ENCODE measurements at regions not wholly inside any gene's neighbourhood (a gene's known extent, or its start where the extent isn't known, plus 50 kb on each side); places are given as distances from the start of the nearest gene placed in this dataset.

DNA sequence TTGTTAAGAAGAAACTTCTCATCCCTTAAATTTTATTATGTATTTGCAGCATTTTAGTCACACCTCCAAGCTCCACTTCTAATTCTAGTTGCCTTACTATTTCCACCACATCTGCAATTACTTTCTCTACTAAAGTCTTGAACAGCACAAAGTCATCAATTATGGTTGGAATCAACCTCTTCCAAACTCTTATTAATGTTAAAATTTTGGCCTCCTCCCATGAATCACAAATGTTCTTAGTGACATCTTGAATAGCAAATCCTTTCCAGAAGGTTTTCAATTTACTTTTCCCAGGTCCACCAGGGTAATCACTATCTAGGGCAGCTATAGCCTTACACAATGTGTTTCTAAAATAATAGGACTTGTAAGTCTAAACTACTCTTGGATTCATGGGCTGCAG, 126.3 kb upstream of the POM121L12 start:
- DNase-seq (ENCODE audit: low spot score) (no peak), ATAC-seq (ENCODE audit: low read depth) (no peak)
- Histone ChIP-seq H3K4me1 (ENCODE audit: insufficient read depth, poor library complexity, severe bottlenecking) (no peaks in the 10 kb centered on the region), H3K4me3 (ENCODE audit: severe bottlenecking) (no peak overlapping the region), H3K36me3 (ENCODE audit: low read depth) (no peaks in the 10 kb centered on the region), H3K9me3 (ENCODE audit: severe bottlenecking) (no peaks in the 10 kb centered on the region), H3K27ac (ENCODE audit: poor library complexity, severe bottlenecking) (no peak overlapping the region), H3K27me3 (ENCODE audit: insufficient read depth, poor library complexity, severe bottlenecking) (peaks cover 7% of the 10 kb centered on the region)
- TF ChIP-seq, protein P1, sequence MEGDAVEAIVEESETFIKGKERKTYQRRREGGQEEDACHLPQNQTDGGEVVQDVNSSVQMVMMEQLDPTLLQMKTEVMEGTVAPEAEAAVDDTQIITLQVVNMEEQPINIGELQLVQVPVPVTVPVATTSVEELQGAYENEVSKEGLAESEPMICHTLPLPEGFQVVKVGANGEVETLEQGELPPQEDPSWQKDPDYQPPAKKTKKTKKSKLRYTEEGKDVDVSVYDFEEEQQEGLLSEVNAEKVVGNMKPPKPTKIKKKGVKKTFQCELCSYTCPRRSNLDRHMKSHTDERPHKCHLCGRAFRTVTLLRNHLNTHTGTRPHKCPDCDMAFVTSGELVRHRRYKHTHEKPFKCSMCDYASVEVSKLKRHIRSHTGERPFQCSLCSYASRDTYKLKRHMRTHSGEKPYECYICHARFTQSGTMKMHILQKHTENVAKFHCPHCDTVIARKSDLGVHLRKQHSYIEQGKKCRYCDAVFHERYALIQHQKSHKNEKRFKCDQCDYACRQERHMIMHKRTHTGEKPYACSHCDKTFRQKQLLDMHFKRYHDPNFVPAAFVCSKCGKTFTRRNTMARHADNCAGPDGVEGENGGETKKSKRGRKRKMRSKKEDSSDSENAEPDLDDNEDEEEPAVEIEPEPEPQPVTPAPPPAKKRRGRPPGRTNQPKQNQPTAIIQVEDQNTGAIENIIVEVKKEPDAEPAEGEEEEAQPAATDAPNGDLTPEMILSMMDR (IDR thresholded peaks at IDR 0.05; ENCODE audit: poor library complexity, severe bottlenecking) = no peak

- ATAC-seq (ENCODE audit: low read depth) (no peak), DNase-seq (ENCODE audit: low spot score) (no peak)
- Histone ChIP-seq H3K27ac (ENCODE audit: poor library complexity, severe bottlenecking) (no peak overlapping the region), H3K36me3 (ENCODE audit: low read depth) (no peaks in the 10 kb centered on the region), H3K27me3 (ENCODE audit: insufficient read depth, poor library complexity, severe bottlenecking) (no peaks in the 10 kb centered on the region), H3K4me3 (ENCODE audit: severe bottlenecking) (no peak overlapping the region), H3K4me1 (ENCODE audit: insufficient read depth, poor library complexity, severe bottlenecking) (no peaks in the 10 kb centered on the region), H3K9me3 (ENCODE audit: severe bottlenecking) (no peaks in the 10 kb centered on the region)
- TF ChIP-seq, protein P1 (IDR thresholded peaks at IDR 0.05; ENCODE audit: poor library complexity, severe bottlenecking) = no peak
These were observed 137.7 kb upstream of the POM121L12 start for GRCh38 chr7:52897713-52898112.

DNA sequence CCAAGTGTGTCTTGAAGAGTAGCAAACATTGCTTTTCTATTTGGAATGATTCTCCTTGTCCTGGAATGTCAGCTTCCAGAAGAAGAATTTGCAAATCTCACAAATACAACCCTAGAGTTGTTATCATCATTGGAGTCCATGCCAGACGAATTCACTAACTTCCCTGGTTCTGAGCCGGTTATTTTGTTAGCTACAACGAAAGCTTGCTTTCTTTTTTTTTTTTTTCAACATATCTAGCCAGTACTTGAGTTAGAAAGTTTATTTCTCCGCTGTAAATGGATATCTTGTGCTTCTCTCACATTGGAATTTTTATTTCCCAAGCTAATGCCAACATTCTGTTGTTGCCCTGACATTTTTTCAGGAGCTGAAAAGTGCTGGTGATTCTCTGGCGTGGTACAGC, 138.1 kb upstream of the POM121L12 start:
- H3K9me3 ChIP-seq (ENCODE audit: severe bottlenecking) = no peaks in the 10 kb centered on the region
- no peaks in the 10 kb centered on the region for H3K36me3 ChIP-seq (ENCODE audit: low read depth)
- DNase-seq (ENCODE audit: low spot score) (no peak), ATAC-seq (ENCODE audit: low read depth) (no peak)
- TF ChIP-seq, protein P1 (IDR thresholded peaks at IDR 0.05; ENCODE audit: poor library complexity, severe bottlenecking) = no peak
- H3K27me3 ChIP-seq (ENCODE audit: insufficient read depth, poor library complexity, severe bottlenecking) = no peaks in the 10 kb centered on the region
- H3K4me3 ChIP-seq (ENCODE audit: severe bottlenecking) = no peak overlapping the region
- no peak overlapping the region for H3K27ac ChIP-seq (ENCODE audit: poor library complexity, severe bottlenecking)
- no peaks in the 10 kb centered on the region for H3K4me1 ChIP-seq (ENCODE audit: insufficient read depth, poor library complexity, severe bottlenecking)

GRCh38 chr7:52877240-52877639, 158.2 kb upstream of the POM121L12 start:
- DNase-seq (ENCODE audit: low spot score) (no peak), ATAC-seq (ENCODE audit: low read depth) (no peak)
- Histone ChIP-seq H3K27me3 (ENCODE audit: insufficient read depth, poor library complexity, severe bottlenecking) (no peaks in the 10 kb centered on the region), H3K9me3 (ENCODE audit: severe bottlenecking) (no peaks in the 10 kb centered on the region), H3K36me3 (ENCODE audit: low read depth) (no peaks in the 10 kb centered on the region), H3K4me3 (ENCODE audit: severe bottlenecking) (no peak overlapping the region), H3K27ac (ENCODE audit: poor library complexity, severe bottlenecking) (no peak overlapping the region), H3K4me1 (ENCODE audit: insufficient read depth, poor library complexity, severe bottlenecking) (no peaks in the 10 kb centered on the region)
- TF ChIP-seq, protein P1 (IDR thresholded peaks at IDR 0.05; ENCODE audit: poor library complexity, severe bottlenecking) = no peak

DNA sequence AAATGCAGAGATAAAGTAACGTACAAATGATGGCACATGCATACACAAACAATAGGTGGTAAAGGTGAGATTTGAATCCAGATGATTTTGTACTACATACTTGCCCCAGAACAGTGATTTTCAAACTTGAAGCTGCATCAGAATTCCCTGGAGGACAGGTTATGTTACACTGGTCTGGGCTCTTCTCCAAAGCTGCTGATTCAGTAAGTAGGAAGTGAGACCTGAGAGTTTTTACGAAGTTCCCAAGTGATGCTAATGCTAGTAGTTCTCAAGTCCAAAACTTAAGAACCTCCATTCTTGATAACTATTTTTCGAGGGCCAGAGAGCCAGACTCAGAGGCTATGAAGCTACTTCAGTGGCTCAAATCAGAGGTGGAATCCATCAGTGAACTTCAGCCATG, 159.0 kb upstream of the POM121L12 start:
- no peaks in the 10 kb centered on the region for H3K27me3 ChIP-seq (ENCODE audit: insufficient read depth, poor library complexity, severe bottlenecking)
- no peak for DNase-seq (ENCODE audit: low spot score)
- TF ChIP-seq, protein P1 (IDR thresholded peaks at IDR 0.05; ENCODE audit: poor library complexity, severe bottlenecking) = no peak

More for the DNA sequence above, 159.0 kb upstream of the POM121L12 start:
- H3K4me1 ChIP-seq (ENCODE audit: insufficient read depth, poor library complexity, severe bottlenecking) = no peaks in the 10 kb centered on the region
- ATAC-seq (ENCODE audit: low read depth) = no peak
- H3K9me3 ChIP-seq (ENCODE audit: severe bottlenecking) = no peaks in the 10 kb centered on the region
- no peaks in the 10 kb centered on the region for H3K36me3 ChIP-seq (ENCODE audit: low read depth)
- no peak overlapping the region for H3K27ac ChIP-seq (ENCODE audit: poor library complexity, severe bottlenecking)
- no peak overlapping the region for H3K4me3 ChIP-seq (ENCODE audit: severe bottlenecking)

Measured in RWPE2 (cell line).